ENCODE measurements at regions not wholly inside any gene's neighbourhood (a gene's known extent, or its start where the extent isn't known, plus 50 kb on each side); places are given as distances from the start of the nearest gene placed in this dataset.

- no peak overlapping the region for H3K4me3 Mint-ChIP-seq
- no peaks in the 10 kb centered on the region for H3K36me3 Mint-ChIP-seq
- no peaks in the 10 kb centered on the region for H3K27me3 Mint-ChIP-seq
- peaks cover 4% of the 10 kb centered on the region for H3K9me3 Mint-ChIP-seq
- no peak overlapping the region for H3K27ac Mint-ChIP-seq
- no peaks in the 10 kb centered on the region for H3K4me1 Mint-ChIP-seq
Observed at GRCh38 chr9:108291586-108291932, 564.2 kb downstream of the ACTL7B start.

- Mint-ChIP-seq H3K27ac (no peak overlapping the region), H3K9me3 (peaks cover 4% of the 10 kb centered on the region), H3K4me3 (no peak overlapping the region), H3K27me3 (no peaks in the 10 kb centered on the region), H3K4me1 (no peaks in the 10 kb centered on the region), H3K36me3 (no peaks in the 10 kb centered on the region)
Observed at GRCh38 chr9:108290839-108291585, 564.8 kb downstream of the ACTL7B start.

- Mint-ChIP-seq H3K36me3 (no peaks in the 10 kb centered on the region), H3K9me3 (no peaks in the 10 kb centered on the region), H3K27me3 (no peaks in the 10 kb centered on the region), H3K27ac (no peak overlapping the region), H3K4me1 (no peaks in the 10 kb centered on the region), H3K4me3 (no peak overlapping the region)
Observed at GRCh38 chr9:108286638-108287206, 569.1 kb downstream of the ACTL7B start.

- no peaks in the 10 kb centered on the region for H3K4me1 Mint-ChIP-seq
- H3K4me3 Mint-ChIP-seq = no peak overlapping the region
- H3K36me3 Mint-ChIP-seq = no peaks in the 10 kb centered on the region
- H3K27me3 Mint-ChIP-seq = peaks cover 4% of the 10 kb centered on the region
- H3K27ac Mint-ChIP-seq = no peak overlapping the region
- H3K9me3 Mint-ChIP-seq = no peaks in the 10 kb centered on the region
Observed at GRCh38 chr9:108283696-108284095, 572.1 kb downstream of the ACTL7B start.

GRCh38 chr9:108282872-108283271 is 572.9 kb downstream of the ACTL7B start:
- H3K4me1 Mint-ChIP-seq = no peaks in the 10 kb centered on the region

DNA sequence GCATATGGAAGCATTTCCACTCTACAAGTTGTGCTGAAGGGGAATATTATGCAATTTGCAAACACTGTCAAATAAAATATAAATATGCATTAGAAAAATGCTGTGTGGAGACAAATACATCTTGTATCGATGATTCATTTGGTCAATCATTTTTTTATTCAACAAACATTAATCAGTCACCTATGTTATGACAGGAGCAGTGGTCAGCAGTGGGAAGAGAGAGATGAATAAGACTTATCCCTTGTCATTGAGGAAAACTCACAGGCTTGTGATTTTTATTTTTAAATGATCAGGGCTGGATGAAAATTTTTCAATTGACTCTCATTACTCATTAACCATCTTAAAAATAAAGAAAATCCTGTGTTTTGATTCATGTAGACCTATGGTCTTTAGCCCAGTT is 574.1 kb downstream of the ACTL7B start:
- Mint-ChIP-seq H3K27ac (no peak overlapping the region), H3K4me3 (no peak overlapping the region), H3K9me3 (no peaks in the 10 kb centered on the region), H3K4me1 (no peaks in the 10 kb centered on the region), H3K27me3 (peaks cover 4% of the 10 kb centered on the region), H3K36me3 (no peaks in the 10 kb centered on the region)

More at GRCh38 chr9:108282872-108283271, 572.9 kb downstream of the ACTL7B start:
- H3K9me3 Mint-ChIP-seq = no peaks in the 10 kb centered on the region
- H3K4me3 Mint-ChIP-seq = no peak overlapping the region
- no peaks in the 10 kb centered on the region for H3K36me3 Mint-ChIP-seq
- H3K27ac Mint-ChIP-seq = no peak overlapping the region
- peaks cover 4% of the 10 kb centered on the region for H3K27me3 Mint-ChIP-seq

GRCh38 chr9:108278341-108278740 is 577.4 kb downstream of the ACTL7B start:
- peaks cover 4% of the 10 kb centered on the region for H3K27me3 Mint-ChIP-seq
- H3K9me3 Mint-ChIP-seq = no peaks in the 10 kb centered on the region
- H3K36me3 Mint-ChIP-seq = no peaks in the 10 kb centered on the region
- H3K4me3 Mint-ChIP-seq = no peak overlapping the region
- no peaks in the 10 kb centered on the region for H3K4me1 Mint-ChIP-seq
- H3K27ac Mint-ChIP-seq = no peak overlapping the region

DNA sequence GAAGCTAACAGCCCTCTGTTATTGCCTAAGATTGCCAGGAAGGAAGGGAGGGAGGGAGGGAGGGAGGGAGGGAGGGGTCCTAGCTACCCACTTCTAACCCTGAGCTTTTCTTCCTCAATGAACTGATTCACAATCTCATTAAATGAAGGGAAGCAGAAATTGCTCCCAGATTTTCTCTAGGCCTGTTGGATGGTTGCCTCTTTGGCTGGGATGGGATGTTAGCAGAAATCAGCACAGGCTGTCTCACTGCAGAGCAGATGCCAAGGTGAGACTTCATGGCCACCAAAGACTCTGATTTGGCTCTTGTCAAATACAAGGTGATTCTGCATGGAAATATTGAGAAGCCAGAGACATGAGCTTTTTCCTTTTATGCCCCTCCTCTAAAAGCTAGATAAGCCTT is 578.6 kb downstream of the ACTL7B start:
- H3K9me3 Mint-ChIP-seq = no peaks in the 10 kb centered on the region
- H3K4me3 Mint-ChIP-seq = no peak overlapping the region
- H3K36me3 Mint-ChIP-seq = no peaks in the 10 kb centered on the region
- H3K27ac Mint-ChIP-seq = no peak overlapping the region
- H3K4me1 Mint-ChIP-seq = no peaks in the 10 kb centered on the region
- H3K27me3 Mint-ChIP-seq = peaks cover 4% of the 10 kb centered on the region

DNA sequence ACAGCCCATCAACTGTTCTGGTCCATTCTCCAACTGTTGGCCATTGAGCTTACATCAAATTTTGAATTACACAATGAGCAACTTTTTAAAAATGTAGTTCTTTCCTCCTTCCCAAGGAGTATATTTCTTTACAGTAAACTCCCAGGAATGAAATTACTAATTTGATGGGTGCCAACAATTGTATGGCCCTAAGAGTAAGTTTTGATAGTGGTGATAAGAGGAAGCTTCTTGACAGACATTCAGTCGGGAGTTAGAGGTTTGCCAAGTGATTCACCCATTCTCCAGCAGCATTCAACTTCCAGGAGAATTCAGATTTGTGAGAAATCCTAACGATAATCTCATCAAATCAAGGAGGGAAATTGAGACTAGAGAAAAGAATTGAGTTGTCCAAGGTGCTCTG is 579.9 kb downstream of the ACTL7B start:
- no peaks in the 10 kb centered on the region for H3K36me3 Mint-ChIP-seq
- H3K4me3 Mint-ChIP-seq = no peak overlapping the region
- H3K9me3 Mint-ChIP-seq = no peaks in the 10 kb centered on the region
- no peak overlapping the region for H3K27ac Mint-ChIP-seq
- peaks cover 4% of the 10 kb centered on the region for H3K27me3 Mint-ChIP-seq
- H3K4me1 Mint-ChIP-seq = no peaks in the 10 kb centered on the region

DNA sequence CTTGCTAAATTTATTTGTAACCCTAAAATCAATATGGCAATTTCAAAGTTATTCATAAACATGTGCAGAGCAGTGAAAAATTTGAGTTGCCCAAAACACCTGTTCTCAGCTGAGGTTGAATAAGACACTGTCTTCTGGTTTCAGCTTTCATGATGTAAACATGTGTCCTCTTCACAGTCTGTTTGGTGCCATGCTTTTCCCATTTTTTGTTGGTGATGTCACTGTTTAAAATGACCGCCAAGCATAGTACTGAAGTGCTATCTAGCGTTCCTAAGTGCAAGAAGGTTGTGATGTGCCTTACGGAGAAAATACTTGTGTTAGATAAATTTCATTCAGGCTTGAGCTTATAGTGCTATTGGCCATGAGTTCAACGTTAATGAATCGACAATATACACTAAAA is 580.8 kb downstream of the ACTL7B start:
- no peaks in the 10 kb centered on the region for H3K4me1 Mint-ChIP-seq
- no peak overlapping the region for H3K4me3 Mint-ChIP-seq
- H3K27me3 Mint-ChIP-seq = peaks cover 4% of the 10 kb centered on the region
- H3K27ac Mint-ChIP-seq = no peak overlapping the region
- H3K9me3 Mint-ChIP-seq = no peaks in the 10 kb centered on the region
- no peaks in the 10 kb centered on the region for H3K36me3 Mint-ChIP-seq

DNA sequence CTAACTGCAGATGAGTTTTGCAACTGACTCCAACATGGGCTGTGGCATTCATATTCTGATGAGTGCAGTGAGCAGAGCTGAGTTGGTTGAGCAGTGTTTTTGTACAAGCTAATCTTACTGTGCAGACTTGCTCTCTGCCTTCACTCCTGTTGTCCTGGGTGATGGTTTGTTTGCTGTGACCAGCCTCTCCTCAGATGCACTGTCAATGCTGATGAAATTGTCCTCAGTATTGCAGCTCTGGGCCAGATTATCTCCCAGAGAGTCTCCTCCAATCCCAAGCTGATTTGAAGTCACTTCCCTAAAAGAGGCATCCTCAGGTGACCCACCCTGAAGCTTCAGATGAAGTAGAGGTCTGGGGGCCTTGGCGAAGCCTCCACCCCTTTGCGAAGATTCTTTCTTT is 581.8 kb downstream of the ACTL7B start:
- Mint-ChIP-seq H3K36me3 (no peaks in the 10 kb centered on the region), H3K4me3 (no peak overlapping the region), H3K27me3 (no peaks in the 10 kb centered on the region), H3K27ac (no peak overlapping the region), H3K9me3 (no peaks in the 10 kb centered on the region), H3K4me1 (no peaks in the 10 kb centered on the region)

- Mint-ChIP-seq H3K4me1 (no peaks in the 10 kb centered on the region), H3K27me3 (no peaks in the 10 kb centered on the region), H3K4me3 (no peak overlapping the region), H3K36me3 (no peaks in the 10 kb centered on the region), H3K27ac (no peak overlapping the region), H3K9me3 (no peaks in the 10 kb centered on the region)
Observed at GRCh38 chr9:108272349-108272899, 583.4 kb downstream of the ACTL7B start.

DNA sequence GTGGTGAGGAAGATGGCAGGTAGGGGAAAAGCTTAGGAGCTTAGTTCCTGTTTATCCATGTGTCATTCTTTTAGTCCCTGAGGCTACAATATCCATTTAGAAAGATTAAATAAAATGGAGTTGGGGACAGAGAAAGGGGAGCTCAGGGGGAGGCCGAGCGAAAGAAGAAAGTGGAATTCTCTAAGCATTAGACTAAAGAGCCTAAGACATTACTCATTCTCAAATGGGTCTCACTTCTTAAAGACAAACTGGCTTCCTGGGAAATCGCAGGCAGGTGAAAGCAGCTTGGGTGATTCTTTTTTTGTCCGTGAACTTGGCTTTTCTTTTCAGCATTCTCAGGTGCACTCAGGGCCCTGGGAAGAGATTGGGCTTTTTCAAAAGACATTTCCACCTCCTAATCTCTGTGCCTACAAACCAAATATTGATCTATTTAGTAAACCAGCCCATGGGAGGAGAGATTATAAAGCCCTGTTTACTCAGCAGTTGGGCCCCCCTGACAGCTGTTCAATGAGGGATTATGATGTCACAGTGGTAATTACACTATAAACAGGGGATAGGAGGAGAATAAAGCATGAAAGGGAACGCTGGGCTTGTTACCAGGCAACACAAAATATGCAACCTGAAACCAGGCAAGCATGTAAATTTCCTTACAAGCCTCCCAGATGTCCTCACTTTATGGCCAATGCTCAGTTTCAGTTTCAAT is 584.0 kb downstream of the ACTL7B start:
- H3K36me3 Mint-ChIP-seq = no peaks in the 10 kb centered on the region
- H3K9me3 Mint-ChIP-seq = no peaks in the 10 kb centered on the region
- no peaks in the 10 kb centered on the region for H3K4me1 Mint-ChIP-seq
- H3K4me3 Mint-ChIP-seq = no peak overlapping the region
- no peaks in the 10 kb centered on the region for H3K27me3 Mint-ChIP-seq
- H3K27ac Mint-ChIP-seq = no peak overlapping the region

DNA sequence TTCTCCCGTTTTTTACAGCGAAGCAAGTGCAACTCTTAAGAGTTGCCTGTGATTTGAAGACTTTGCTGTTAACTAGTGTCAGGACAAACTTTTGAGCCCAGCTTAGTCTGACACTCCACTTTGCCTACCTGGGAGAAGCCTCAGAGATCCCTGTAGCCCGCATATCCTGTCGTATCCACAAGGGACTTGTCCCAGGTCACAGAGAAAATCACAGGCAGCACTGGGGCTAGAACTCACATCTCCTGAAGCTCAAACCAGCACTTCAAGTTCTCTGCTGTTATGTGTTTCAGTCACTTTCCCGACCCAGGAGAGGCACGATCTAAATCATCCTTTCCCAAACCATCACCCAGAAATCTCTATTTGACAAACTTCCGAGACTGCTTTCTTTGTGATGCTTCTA is 584.5 kb downstream of the ACTL7B start:
- H3K9me3 Mint-ChIP-seq = no peaks in the 10 kb centered on the region
- no peaks in the 10 kb centered on the region for H3K4me1 Mint-ChIP-seq
- H3K4me3 Mint-ChIP-seq = no peak overlapping the region
- no peaks in the 10 kb centered on the region for H3K27me3 Mint-ChIP-seq
- no peak overlapping the region for H3K27ac Mint-ChIP-seq
- H3K36me3 Mint-ChIP-seq = no peaks in the 10 kb centered on the region

- Mint-ChIP-seq H3K27ac (no peak overlapping the region), H3K4me1 (no peaks in the 10 kb centered on the region), H3K9me3 (no peaks in the 10 kb centered on the region), H3K36me3 (no peaks in the 10 kb centered on the region), H3K27me3 (no peaks in the 10 kb centered on the region), H3K4me3 (no peak overlapping the region)
Observed at GRCh38 chr9:108270561-108270960, 585.2 kb downstream of the ACTL7B start.

DNA sequence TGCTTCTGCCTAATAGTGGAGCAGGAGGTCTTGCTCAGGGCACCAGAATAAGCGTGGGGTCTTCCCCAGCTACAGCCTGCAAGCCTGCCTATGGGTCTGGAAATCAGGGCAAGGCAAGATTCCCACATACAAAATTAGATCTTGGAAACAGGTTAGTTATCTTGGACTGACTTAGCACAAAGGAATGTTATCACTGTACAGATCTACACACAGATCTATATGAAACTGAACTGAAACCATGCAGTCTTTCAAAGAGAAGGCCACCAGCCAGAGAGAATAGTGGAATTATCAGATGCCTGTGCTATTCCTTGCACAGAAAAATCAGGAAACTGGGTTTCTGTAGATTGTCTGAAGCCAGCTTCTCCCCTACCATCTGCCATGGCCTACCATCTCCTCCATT is 585.7 kb downstream of the ACTL7B start:
- H3K27me3 Mint-ChIP-seq = no peaks in the 10 kb centered on the region
- no peaks in the 10 kb centered on the region for H3K9me3 Mint-ChIP-seq
- no peak overlapping the region for H3K27ac Mint-ChIP-seq
- no peaks in the 10 kb centered on the region for H3K36me3 Mint-ChIP-seq
- no peak overlapping the region for H3K4me3 Mint-ChIP-seq
- no peaks in the 10 kb centered on the region for H3K4me1 Mint-ChIP-seq
